Neural cell (in vitro differentiated cells): ENCODE measurements at regions not wholly inside any gene's neighbourhood (a gene's known extent, or its start where the extent isn't known, plus 50 kb on each side); places are given as distances from the start of the nearest gene placed in this dataset.

Experiments used
- H2AFZ ChIP-seq: fragments of 200-600, 300-800 bp; sonication (generic), shearing (Covaris generic); 2 replicates; pipeline ENCODE4 v1.6.0; 2014; ENCODE audit warnings: low read depth, mild to moderate bottlenecking, antibody characterized with exemption, low read length, moderate library complexity
- H3F3A ChIP-seq: fragments of 200-600 bp; shearing (Covaris generic); 2 replicates; pipeline ENCODE4 v1.6.1; 2016; ENCODE audit warnings: mild to moderate bottlenecking, moderate library complexity, mixed read lengths, antibody characterized with exemption, low read length; ENCODE audit not compliant: insufficient read depth, poor library complexity, severe bottlenecking
- H3K27ac ChIP-seq: fragments of 200-600, 300-800 bp; sonication (generic), shearing (Covaris generic); 2 replicates; pipeline ENCODE4 v1.5.1; 2014; ENCODE audit warnings: mild to moderate bottlenecking, low read length, moderate library complexity
- H3K27me3 ChIP-seq: fragments of 300-800, 200-600 bp; sonication (generic), shearing (Covaris generic); 2 replicates; pipeline ENCODE4 v1.6.0; 2014; ENCODE audit warnings: mild to moderate bottlenecking, low read depth, low read length, moderate library complexity; ENCODE audit not compliant: insufficient read depth
- H3K36me3 ChIP-seq: fragments of 300-800, 200-600 bp; sonication (generic), shearing (Covaris generic); 2 replicates; pipeline ENCODE4 v1.5.1; 2014; ENCODE audit warnings: mild to moderate bottlenecking, antibody characterized with exemption, low read length, moderate library complexity; ENCODE audit not compliant: insufficient read depth
- H3K4me2 ChIP-seq: fragments of 300-800, 200-600 bp; sonication (generic), shearing (Covaris generic); 2 replicates; pipeline ENCODE4 v1.6.0; 2014; ENCODE audit warnings: mild to moderate bottlenecking, low read length
- H3K4me3 ChIP-seq: fragments of 300-800, 200-600 bp; sonication (generic), shearing (Covaris generic); 2 replicates; pipeline ENCODE4 v1.5.1; 2014; ENCODE audit warnings: mild to moderate bottlenecking, low read length, moderate library complexity
- H3K79me2 ChIP-seq: fragments of 200-600 bp; shearing (Covaris generic); replicated peaks from 2 replicates; pipeline ENCODE4 v1.6.0; 2014; ENCODE audit warnings: mild to moderate bottlenecking, low read length, moderate library complexity; ENCODE audit not compliant: insufficient read depth
- H3K9ac ChIP-seq: fragments of 300-800, 200-600 bp; sonication (generic), shearing (Covaris generic); 2 replicates; pipeline ENCODE4 v1.6.1; 2016; ENCODE audit warnings: mild to moderate bottlenecking, low read length, mixed read lengths
- H3K9me2 ChIP-seq: fragments of 200-600 bp; shearing (Covaris generic); 2 replicates; pipeline ENCODE4 v1.6.1; 2016; ENCODE audit warnings: mild to moderate bottlenecking, low read length, mixed read lengths; ENCODE audit not compliant: insufficient read depth
- H3K9me3 ChIP-seq: fragments of 200-600, 300-800 bp; sonication (generic), shearing (Covaris generic); 2 replicates; pipeline ENCODE4 v1.6.1; 2016; ENCODE audit warnings: mild to moderate bottlenecking, mixed run types, low read length, moderate library complexity, mixed read lengths
- H4K20me1 ChIP-seq: fragments of 200-600 bp; shearing (Covaris generic); 2 replicates; pipeline ENCODE4 v1.6.1; 2016; ENCODE audit warnings: mild to moderate bottlenecking, mixed run types; ENCODE audit not compliant: insufficient read depth
- CTCF ChIP-seq: fragments of 450-650 bp; IDR thresholded peaks from 2 replicates; pipeline ENCODE4 v1.5.1; 2014; ENCODE audit warnings: antibody characterized with exemption, mild to moderate bottlenecking, moderate library complexity; ENCODE audit not compliant: poor library complexity, severe bottlenecking
- EP300 ChIP-seq: fragments of 450-650 bp; conservative IDR thresholded peaks from 2 replicates; pipeline ENCODE4 v1.6.1; 2014; ENCODE audit warnings: antibody characterized with exemption, mild to moderate bottlenecking, moderate library complexity; ENCODE audit not compliant: poor library complexity, severe bottlenecking
- EZH2 ChIP-seq: fragments of 200-600, 300-800 bp; shearing (Covaris generic), sonication (generic); IDR thresholded peaks from 2 replicates; pipeline ENCODE4 v1.6.1; 2014; ENCODE audit warnings: antibody characterized with exemption, low read length, borderline replicate concordance, mild to moderate bottlenecking; ENCODE audit not compliant: insufficient read depth, poor library complexity, severe bottlenecking
- MXI1 ChIP-seq: fragments of 450-650 bp; conservative IDR thresholded peaks from 2 replicates; pipeline ENCODE4 v1.6.1; 2014; ENCODE audit warnings: antibody characterized with exemption, mild to moderate bottlenecking; ENCODE audit not compliant: poor library complexity, severe bottlenecking
- POLR2AphosphoS5 ChIP-seq: IDR thresholded peaks from 2 replicates; pipeline ENCODE4 v1.6.1; 2012
- RAD21 ChIP-seq: fragments of 450-650 bp; conservative IDR thresholded peaks from 2 replicates; pipeline ENCODE4 v1.6.1; 2014; ENCODE audit warnings: antibody characterized with exemption, mild to moderate bottlenecking, moderate library complexity
- REST ChIP-seq: IDR thresholded peaks from 2 replicates; pipeline ENCODE4 v1.6.1; 2012; ENCODE audit warnings: borderline replicate concordance
- SMC3 ChIP-seq: fragments of 450-650 bp; conservative IDR thresholded peaks from 2 replicates; pipeline ENCODE4 v1.6.1; 2014; ENCODE audit warnings: antibody characterized with exemption, mild to moderate bottlenecking, moderate library complexity; ENCODE audit not compliant: poor library complexity
- TAF1 ChIP-seq: IDR thresholded peaks from 2 replicates; pipeline ENCODE4 v1.6.1; 2012; ENCODE audit warnings: low read depth

GRCh38 chr3:124156866-124157712 lies 165.2 kb upstream of the ROPN1 start:
- Histone ChIP-seq H3K27ac (no peak overlapping the region), H3F3A (no peaks in the 10 kb centered on the region), H3K4me3 (no peak overlapping the region), H3K79me2 (peaks cover 15% of the 10 kb centered on the region), H3K4me2 (no peak overlapping the region), H3K9ac (no peak overlapping the region), H2AFZ (no peak overlapping the region), H3K36me3 (no peaks in the 10 kb centered on the region), H3K9me3 (no peaks in the 10 kb centered on the region), H3K27me3 (no peaks in the 10 kb centered on the region), H3K9me2 (no peaks in the 10 kb centered on the region), H4K20me1 (no peaks in the 10 kb centered on the region)
- no peak for TF ChIP-seq POLR2AphosphoS5
- TF ChIP-seq RAD21, result no peak
- TF ChIP-seq EZH2, result no peak
- TF ChIP-seq TAF1, result no peak

- Histone ChIP-seq H4K20me1 (no peaks in the 10 kb centered on the region), H3K9me2 (no peaks in the 10 kb centered on the region), H3F3A (no peaks in the 10 kb centered on the region), H3K9ac (no peak overlapping the region), H3K36me3 (no peaks in the 10 kb centered on the region), H3K9me3 (no peaks in the 10 kb centered on the region), H3K27me3 (no peaks in the 10 kb centered on the region), H2AFZ (no peak overlapping the region), H3K79me2 (peaks cover 15% of the 10 kb centered on the region), H3K4me3 (no peak overlapping the region), H3K27ac (no peak overlapping the region), H3K4me2 (no peak overlapping the region)
- no peak for TF ChIP-seq CTCF
- TF ChIP-seq POLR2AphosphoS5, result no peak
- no peak for TF ChIP-seq SMC3
- TF ChIP-seq EZH2, result no peak
- TF ChIP-seq TAF1, result no peak
- no peak for TF ChIP-seq RAD21
- no peak for TF ChIP-seq EP300
- no peak for TF ChIP-seq REST
- TF ChIP-seq MXI1, result no peak
Observed at GRCh38 chr3:124157748-124158147, 165.8 kb upstream of the ROPN1 start.
